GM04503 (cell line): ENCODE measurements at regions not wholly inside any gene's neighbourhood (a gene's known extent, or its start where the extent isn't known, plus 50 kb on each side); places are given as distances from the start of the nearest gene placed in this dataset.
A peak's percentile ranks its signal among the peaks of the same experiment; 100 is the strongest.
"Not testable (repeated sequence)": the region's sequence is repeated elsewhere in the genome, so short reads cannot be mapped to it uniquely, and the experiment has no call there.

Experiments
- DNase-seq: peaks from one replicate; pipeline ENCODE4 v3.0.0-alpha.2; 2012; ENCODE audit warnings: low read depth

DNA sequence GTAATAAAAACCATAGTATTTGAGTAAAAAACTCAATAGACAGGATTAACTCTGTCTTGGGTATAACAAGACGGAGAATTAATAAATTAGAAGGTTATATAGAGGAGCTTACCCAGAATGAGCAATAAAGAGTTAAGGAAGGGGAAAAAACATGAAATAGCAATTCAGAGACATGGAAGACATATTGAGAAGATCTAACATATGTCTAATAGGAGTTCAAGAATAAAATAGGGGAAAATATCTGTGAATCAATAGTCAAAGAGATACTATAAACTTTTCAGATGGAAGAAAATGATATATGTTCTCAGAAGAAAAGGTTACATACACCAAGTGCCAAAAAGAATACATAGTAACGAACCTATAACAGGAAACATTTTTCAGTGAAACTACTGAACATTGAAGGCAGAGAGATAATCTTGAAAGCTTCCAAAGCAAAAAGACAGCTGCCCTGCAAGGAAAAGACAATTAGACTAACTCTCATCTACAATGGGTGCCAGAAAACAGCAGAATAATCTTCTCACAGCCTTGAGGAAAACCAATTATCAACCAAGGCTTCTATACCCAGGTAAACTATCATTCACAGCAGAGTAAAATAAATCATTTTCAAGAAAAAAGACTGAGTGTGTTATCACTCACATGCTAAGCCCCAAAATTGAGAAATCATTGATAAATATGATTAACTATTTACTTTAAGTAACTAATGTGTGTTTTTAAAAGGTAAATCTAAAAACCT is 106.0 kb downstream of the ENC1 start:
- DNase-seq, result no peak

DNA sequence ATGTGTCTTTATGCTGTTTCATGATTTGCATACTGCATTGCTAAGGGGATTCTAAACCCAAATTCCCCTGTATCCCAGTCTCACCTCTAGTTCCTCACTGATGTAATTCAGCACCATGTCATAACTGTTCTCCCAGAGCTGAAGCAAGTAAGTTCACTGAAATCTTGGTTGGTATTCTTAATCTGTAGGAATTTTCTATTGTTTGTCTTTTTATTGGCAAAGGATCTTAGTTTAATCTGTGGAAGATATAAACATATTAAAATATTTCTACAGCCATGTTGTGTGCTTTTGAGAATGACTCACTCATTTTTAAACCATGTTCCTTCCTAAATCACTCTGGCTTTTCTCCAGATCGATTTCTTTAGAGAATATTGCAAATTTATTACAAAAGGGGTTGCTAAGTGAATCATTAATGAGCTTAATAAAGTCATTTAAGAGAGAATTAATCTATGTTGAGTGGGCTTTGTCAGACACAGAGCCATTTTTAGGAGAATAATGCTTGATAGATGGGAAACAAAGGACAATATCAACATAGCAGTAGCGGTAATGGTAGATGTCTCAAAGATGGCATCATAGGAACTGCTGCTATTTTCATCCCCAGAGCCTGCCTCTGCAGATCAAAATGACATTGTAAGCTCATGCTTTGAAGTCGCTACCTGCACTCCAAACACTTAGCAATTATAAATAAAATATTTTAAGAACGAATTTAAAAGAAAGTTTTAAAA is 110.0 kb downstream of the ENC1 start:
- no peak for DNase-seq

DNA sequence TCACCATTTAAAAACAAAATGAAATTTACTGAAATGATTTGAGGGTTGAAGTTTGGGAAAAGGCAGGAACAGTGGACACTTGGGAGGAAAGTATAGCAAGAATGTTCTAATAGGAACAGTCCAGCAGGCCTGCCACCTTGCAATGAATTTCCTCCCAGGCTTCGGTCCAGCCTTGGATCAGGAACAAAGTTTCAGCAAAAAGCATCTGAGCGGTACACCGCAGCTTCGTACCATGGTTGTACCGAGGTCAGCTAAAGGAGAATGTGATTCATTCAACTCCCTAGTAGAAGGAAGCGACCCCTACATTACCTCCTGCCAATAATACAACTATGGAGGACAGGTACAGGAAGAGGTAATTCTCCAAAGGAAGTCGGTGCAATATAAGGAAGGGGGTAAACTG is 111.4 kb downstream of the ENC1 start:
- no peak for DNase-seq

DNA sequence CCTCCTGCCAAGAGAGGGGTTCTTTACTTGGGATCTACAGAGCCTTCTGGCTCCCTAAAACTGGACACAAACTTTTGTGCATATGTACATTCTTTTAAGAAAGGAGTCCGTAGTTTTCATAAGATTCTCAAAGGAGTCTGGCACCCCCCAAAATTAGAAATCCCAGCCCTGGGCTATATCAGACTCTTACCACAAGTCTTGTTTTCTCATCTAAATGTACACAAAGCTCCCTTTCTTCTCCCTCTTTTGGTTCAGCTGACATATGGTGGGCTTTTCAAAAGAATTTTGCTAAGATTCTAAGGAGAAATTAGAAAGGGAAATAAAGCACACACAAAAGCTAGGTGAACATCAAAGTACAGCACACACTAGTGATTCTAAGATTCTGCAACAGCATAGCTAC is 114.4 kb downstream of the ENC1 start:
- DNase-seq, result no peak

DNA sequence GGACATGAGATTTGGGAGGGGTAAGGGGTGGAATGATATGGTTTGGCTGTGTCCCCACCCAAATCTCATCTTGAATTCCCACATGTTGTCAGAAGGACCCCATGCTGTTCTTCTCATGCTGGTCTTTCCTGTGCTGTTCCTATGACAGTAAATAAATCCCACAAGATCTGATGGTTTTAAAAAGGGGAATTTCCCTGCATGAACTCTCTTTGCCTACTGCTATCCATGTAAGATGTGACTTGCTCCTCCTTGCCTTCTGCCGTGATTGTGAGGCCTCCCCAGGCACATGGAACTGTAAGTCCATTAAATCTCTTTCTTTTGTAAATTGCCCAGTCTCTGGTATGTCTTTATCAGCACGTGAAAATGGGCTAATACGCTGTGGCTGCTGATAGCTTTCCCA is 115.8 kb downstream of the ENC1 start:
- DNase-seq, result not testable (repeated sequence)

DNA sequence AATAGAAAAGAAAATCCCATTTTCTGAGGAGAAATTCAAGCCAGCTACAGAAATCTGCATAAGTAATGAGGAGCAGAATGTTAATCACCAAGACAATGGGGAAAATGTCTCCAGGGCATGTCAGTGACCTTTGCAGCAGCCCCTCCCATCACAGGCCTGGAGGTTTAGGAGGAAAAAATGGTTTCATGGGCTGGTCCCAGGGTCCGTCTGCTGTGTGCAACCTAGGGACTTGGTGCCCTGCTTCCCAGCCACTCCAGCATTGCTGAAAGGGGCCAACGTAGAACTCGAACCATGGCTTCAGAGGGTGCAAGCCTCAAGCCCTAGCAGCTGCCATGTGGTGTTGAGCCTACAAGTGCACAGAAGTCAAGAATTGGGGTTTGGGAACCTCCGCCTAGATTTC is 116.8 kb downstream of the ENC1 start:
- not testable (repeated sequence) for DNase-seq

DNA sequence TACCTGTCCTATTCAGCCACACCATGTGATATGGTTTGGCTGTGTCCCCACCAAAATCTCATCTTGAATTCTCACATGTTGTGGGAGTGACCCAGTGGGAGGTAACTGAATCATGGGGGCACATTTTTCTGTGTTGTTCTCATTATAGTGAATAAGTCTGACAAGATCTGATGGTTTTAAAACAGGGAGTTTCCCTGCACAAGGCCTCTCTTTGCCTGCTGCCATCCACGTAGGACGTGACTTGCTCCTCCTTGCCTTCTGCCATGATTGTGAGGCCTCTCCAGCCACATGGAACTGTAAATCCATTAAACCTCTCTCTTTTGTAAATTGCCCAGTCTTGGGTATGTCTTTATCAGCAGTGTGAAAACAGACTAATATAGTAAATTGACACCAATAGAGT is 117.7 kb downstream of the ENC1 start:
- not testable (repeated sequence) for DNase-seq

DNA sequence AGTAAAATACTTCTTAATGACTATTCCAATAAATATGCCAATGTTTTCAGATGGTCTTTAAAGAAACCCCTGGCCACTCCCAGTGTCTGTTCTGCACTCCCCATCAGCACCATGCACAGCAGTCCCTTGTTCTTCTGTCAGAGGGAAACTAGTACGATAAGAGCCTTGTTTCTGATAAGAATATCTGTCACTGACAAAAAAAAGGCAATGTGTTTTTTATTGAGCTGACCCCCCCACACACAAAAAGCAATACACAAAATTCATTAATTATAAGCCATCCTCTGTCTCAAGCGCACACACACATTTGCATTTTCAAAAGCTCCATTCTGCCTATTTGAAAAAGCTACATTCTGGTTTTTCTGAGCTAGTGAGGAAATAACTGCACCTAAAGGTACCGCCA is 119.1 kb downstream of the ENC1 start:
- DNase-seq, result no peak

DNA sequence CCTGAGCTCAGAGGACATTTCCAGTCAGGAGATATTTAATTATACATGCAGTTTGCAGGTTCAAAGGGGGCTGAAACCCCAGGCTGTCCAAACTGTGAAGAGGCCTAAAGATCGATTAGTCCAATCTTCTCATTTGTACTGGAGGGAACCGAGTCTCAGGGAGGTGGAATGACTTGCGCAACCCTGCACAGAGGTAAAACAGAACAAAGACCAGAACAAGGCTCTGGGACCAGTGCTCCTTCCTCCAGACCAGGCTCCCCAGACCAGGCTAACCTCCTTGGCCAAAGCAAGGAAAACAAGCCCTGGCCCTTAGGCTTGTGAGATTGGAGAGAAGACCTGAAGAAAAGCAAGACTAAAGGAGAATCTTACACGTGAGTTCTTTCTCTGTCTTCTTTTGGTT is 120.8 kb downstream of the ENC1 start:
- no peak for DNase-seq

DNA sequence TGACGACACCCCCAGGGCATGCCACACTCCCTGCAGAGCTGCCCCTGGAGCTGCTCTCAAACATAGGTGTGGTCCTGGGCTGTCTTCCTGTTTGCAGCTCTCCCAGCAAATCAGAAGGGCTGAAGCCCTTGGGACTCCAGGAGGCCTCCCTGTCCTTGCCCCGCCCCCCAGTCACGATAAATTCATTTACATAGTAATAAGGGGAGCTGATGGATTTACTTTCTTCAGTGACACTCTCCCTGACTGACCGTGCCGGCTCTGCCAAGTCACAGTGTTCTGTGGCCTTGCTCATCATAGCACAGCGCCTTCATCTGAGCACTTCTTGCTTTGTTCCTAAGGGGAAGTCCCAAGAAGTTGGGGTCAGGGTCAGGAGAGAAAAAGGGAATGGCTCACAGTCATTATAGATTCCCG is 121.4 kb downstream of the ENC1 start:
- no peak for DNase-seq

DNA sequence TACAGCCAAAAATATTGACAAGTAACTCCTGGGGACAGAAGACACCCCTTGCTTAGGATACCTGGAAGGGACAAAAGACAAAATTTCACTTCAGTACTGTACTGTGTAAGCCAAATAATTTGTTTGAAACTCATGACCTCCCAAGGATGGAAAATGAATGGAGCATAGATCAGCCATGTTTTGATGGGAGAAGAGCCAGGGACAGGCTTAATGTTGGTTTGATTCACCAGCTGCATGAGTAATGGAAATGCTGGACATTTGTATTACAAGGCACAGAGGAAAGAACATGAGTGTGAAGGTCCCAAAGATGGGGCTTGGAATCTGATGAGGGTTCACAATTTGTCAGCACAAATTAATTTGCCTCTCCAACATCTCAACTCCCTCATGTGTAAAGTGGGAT is 122.8 kb downstream of the ENC1 start:
- peak; percentile 46 for DNase-seq

DNA sequence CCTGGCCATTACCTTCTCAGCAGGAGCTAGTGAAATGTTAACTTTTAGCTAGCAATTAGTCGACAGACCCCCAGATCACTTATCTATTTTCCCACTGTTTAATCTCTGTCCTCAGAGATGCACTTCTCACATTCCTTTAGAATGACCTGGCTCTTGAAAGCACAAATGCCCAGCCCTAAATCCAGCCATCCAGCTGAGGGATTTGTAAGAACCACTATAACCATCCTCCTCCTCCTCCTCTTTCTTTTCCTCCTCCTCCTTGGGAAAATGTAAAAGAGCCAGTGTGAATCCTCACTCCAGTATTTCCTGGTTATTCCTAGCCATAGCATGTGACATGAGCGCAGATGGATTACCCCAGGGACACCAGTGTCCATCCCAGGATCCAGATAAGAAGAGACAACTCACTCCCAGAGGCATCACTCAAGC is 124.3 kb downstream of the ENC1 start:
- DNase-seq, result peak; percentile 24

DNA sequence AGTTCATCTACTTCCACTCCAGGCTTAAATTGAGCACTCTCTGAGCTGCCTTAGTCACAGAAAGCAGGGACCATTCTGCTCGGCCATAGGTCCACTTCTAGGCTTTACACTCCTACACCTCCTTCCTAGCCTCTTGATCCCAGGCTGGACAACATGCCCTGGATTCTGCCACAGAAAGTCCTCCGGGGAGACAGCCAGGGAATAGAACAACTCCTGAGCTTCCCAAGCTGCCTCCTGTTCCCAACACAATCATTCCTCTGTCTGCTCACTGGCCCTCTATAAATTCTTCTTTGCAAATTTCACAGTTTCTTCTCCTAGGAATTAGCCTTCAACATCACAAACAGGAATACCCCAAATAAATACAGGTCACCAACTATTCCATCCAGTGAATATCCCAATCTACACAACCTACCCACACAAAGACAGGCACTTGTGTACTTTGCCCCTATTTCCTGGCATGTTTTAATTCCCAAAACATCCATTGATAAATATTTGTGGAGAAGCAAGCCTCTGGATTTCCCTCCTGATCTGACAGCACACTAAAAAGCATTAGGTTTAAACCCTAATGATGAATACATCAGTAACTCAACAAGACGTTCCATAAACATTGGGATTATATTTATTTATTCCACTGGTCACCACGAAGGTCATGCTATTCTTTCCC is 125.5 kb downstream of the ENC1 start:
- no peak for DNase-seq

DNA sequence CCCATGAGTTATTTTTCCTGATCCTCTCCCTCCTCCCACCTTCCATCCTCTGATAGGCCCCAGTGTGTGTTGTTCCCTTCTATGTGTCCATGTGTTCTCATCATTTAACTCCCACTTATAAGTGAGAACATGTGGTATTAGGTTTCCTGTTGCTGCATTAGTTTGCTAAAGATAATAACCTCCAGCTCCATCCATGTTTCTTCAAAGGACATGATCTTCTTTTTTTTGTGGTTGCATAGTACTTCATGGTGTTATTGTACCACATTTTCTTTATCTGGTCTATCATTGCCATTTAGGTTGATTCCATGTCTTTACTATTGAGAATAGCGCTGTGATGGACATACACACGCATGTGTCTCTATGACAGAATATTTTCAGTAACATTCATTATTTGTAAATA is 128.8 kb downstream of the ENC1 start:
- DNase-seq, result not testable (repeated sequence)

DNA sequence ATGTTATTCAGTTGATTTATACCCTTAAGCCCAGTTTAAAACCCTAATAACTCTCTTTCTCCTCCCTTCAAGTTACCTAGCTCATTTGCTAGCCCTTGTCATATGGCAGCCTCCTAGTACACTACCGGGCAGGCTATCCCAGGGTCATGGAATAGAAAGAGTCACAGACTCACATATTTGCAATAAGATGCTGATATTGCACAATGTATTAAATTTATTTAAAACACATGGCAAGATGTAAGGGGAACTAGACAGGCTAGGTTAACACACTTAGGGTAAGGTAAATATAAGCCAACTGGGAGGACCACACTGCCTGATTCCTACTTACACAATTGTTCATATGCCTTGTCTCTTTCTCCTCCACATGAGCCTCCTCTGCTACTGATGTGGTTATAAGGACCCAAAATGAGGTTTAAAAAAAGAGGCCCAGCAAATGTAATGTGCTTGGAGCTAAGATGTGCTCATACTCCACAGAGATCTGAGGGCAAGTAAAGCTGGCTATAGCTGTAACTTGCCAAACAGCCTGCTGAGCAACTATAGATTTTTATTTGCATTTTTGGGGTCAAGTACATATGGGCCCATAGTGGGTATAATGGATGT is 130.0 kb downstream of the ENC1 start:
- DNase-seq, result no peak

DNA sequence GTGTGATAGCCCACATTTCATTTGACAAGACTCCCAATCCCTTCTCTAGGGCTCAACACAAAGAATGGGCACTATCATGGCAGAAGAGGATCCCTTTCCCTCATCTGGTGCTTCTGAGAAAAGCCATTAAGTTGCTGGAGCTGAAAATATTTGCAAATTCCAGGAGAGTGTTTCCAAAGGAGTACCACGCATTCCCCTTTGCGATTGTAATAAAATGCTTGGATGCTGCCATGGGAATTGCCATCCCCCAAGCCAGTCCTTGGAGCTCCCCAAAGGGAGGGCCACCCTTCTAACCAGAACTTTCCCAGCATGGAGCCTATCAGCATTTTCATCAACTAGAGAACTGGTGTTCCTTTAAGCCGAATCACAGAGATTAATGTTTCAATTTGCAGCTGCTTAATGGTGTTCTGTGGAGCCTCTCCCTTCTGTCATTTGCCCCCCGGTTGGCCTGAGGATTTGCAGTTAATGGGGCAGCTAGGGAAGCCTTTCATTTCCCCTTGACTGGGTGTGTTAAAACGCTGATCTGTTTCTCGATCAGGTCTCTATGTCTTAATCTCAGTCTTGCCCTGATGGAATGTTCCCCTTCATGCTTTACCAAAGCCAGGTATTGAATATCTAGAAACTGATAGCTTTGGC is 133.0 kb downstream of the ENC1 start:
- no peak for DNase-seq

DNA sequence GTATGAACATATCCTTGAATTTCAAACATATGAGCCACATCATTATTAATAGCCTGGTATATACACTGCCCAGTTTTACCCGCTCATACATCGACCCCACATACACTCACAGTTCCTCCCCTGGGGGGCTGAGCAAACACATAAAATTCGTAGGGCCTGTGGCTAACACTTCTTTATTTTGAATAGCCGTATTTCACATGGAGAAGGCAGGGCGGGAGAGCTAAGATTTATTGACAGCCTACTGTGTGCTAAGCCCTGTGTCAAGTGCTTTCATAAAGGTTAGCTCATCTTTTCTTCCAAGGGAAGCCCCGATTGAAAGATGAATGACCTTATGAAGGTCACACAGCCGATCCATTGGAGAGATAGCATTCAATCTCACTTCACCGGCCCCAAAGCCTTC is 134.4 kb downstream of the ENC1 start:
- DNase-seq, result no peak

DNA sequence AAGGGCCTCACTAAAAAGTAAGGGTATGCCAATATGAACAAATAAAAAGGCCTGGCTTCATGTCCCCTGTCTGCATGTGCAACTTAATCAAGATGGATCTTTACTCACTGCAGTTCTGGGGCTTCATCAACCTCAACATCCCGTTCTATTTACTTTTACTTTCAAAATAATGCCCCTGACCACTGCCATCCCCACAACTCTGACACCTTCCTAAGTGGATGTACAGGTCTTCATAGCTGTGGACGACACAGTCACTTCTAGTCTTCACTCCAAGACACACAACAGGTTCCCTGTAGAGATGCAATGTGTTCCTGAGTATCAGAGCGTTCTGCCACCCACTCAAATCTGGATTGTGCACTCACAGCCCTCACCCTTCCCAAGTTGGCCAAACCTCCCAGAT is 136.1 kb downstream of the ENC1 start:
- no peak for DNase-seq

DNA sequence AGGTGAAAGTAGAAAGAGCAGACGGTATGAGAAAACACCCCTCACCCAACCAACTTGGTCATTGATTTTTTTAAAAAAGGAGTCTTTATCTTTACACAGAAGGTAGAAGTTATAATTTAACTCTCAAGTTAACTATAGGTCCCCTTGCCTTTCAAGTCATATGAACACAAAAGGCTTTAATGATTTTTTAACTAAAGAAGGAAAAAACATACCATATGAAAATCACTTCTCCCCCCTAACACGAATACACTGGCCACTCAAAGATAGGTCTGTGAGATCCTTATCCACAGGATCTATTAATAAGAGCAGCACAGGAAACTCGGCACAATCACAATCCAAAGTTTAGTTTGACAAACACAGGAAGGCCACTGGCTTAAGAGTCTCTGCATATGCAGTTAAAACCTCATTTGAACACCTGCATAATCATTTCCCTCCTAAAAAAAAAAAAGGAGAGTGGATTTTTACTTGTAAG is 138.0 kb downstream of the ENC1 start:
- DNase-seq, result no peak

DNA sequence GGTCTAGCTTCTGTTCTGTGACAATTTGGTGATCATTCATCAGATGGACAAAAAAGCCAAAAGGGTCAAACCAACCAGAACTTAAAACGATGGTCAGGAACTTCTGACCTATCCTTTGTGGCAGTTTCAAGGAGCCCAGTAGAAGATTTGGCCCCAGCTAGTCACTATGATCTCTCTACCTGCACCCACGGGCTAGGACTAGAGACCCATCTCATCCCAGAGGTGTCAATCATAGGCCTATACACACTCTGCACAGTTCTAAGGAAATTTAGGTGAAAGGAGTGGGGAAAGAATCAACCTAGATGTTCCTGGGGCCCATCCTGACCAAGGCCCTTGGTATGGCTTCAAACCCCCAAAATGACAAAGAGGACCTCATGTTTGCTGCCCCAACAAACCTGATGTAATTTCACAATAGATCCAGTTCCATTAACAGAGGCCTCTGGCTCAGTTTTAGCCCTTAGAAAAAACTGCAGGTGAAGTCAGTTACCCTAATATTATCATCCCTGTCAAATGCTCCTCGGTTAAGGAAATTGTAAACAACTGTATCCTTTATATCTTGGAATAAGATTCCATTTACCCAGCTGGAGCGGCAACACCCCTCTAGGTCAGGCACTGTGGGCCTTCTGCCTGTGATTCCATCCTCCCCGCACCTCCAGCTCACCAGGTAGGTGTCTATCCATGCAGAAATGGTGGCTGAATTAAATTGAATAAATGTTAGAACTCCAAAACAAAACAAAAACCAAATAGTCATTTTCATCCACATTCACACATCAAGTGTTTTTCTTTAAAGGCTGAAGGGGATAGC is 138.7 kb downstream of the ENC1 start:
- DNase-seq, result no peak
